ENCODE measurements at regions not wholly inside any gene's neighbourhood (a gene's known extent, or its start where the extent isn't known, plus 50 kb on each side); places are given as distances from the start of the nearest gene placed in this dataset.

- ATAC-seq (no peak), DNase-seq (no peak)
- TF ChIP-seq CTCF (IDR thresholded peaks at IDR 0.05) = no peak
- no peak overlapping the region for H3K4me3 Mint-ChIP-seq
- CTCF ChIA-PET = no interaction called here
- H3K9me3 Mint-ChIP-seq = no peaks in the 10 kb centered on the region
- H3K27me3 Mint-ChIP-seq = no peaks in the 10 kb centered on the region
- intact Hi-C loops (cut with micrococcal nuclease) = no loop called here
- no peak overlapping the region for H3K27ac Mint-ChIP-seq
- no peaks in the 10 kb centered on the region for H3K4me1 Mint-ChIP-seq (ENCODE audit: low read depth)
- POLR2A ChIA-PET = no interaction called here
- no peaks in the 10 kb centered on the region for H3K36me3 Mint-ChIP-seq (ENCODE audit: low read depth)
These were observed 358.6 kb upstream of the LYPLAL1 start for GRCh38 chr1:218815076-218815475.

GRCh38 chr1:218817071-218817470 is 356.6 kb upstream of the LYPLAL1 start:
- H3K27me3 Mint-ChIP-seq = no peaks in the 10 kb centered on the region
- intact Hi-C loops (cut with micrococcal nuclease) = no loop called here
- H3K4me3 Mint-ChIP-seq = no peak overlapping the region
- H3K9me3 Mint-ChIP-seq = no peaks in the 10 kb centered on the region
- H3K27ac Mint-ChIP-seq = no peak overlapping the region
- DNase-seq (no peak), ATAC-seq (no peak)
- ChIA-PET POLR2A (no interaction called here), CTCF (interaction anchor here (0.9 kb wide), 1 partner anchor 1030 kb away, joined by 4 read pairs; no protein-coding TSS in a partner anchor)
- no peaks in the 10 kb centered on the region for H3K36me3 Mint-ChIP-seq (ENCODE audit: low read depth)
- TF ChIP-seq CTCF (IDR thresholded peaks at IDR 0.05) = no peak
- no peaks in the 10 kb centered on the region for H3K4me1 Mint-ChIP-seq (ENCODE audit: low read depth)

- no peak for TF ChIP-seq CTCF (IDR thresholded peaks at IDR 0.05)
- ChIA-PET CTCF (interaction anchor here (0.9 kb wide), 1 partner anchor 1029 kb away, joined by 4 read pairs; no protein-coding TSS in a partner anchor), POLR2A (no interaction called here)
- Mint-ChIP-seq H3K36me3 (ENCODE audit: low read depth) (no peaks in the 10 kb centered on the region), H3K4me3 (no peak overlapping the region), H3K27ac (no peak overlapping the region), H3K9me3 (no peaks in the 10 kb centered on the region), H3K27me3 (no peaks in the 10 kb centered on the region), H3K4me1 (ENCODE audit: low read depth) (no peaks in the 10 kb centered on the region)
- ATAC-seq (no peak), DNase-seq (no peak)
- intact Hi-C loops (cut with micrococcal nuclease) = no loop called here
These were observed 355.8 kb upstream of the LYPLAL1 start for GRCh38 chr1:218817691-218818465.

GRCh38 chr1:218823291-218823900 is 350.3 kb upstream of the LYPLAL1 start:
- no peak overlapping the region for H3K4me3 Mint-ChIP-seq
- ATAC-seq = no peak

More at GRCh38 chr1:218823291-218823900, 350.3 kb upstream of the LYPLAL1 start:
- no peak for DNase-seq
- no peaks in the 10 kb centered on the region for H3K9me3 Mint-ChIP-seq
- no peaks in the 10 kb centered on the region for H3K27me3 Mint-ChIP-seq
- no peak for TF ChIP-seq CTCF (IDR thresholded peaks at IDR 0.05)
- intact Hi-C loops (cut with micrococcal nuclease) = no loop called here
- H3K36me3 Mint-ChIP-seq (ENCODE audit: low read depth) = no peaks in the 10 kb centered on the region
- ChIA-PET CTCF (no interaction called here), POLR2A (no interaction called here)
- no peaks in the 10 kb centered on the region for H3K4me1 Mint-ChIP-seq (ENCODE audit: low read depth)
- no peak overlapping the region for H3K27ac Mint-ChIP-seq

Data from activated CD8-positive, alpha-beta T cell treated with anti-CD3 and anti-CD28 coated beads for 36 hours (primary cell).